SHP77 treated with DMSO at 0.1 percent for 48 hours (cell line): ENCODE measurements at regions not wholly inside any gene's neighbourhood (a gene's known extent, or its start where the extent isn't known, plus 50 kb on each side); places are given as distances from the start of the nearest gene placed in this dataset.
A peak's percentile ranks its signal among the peaks of the same experiment; 100 is the strongest.
"Not testable (repeated sequence)": the region's sequence is repeated elsewhere in the genome, so short reads cannot be mapped to it uniquely, and the experiment has no call there.

ENCODE experiments used
- DNase-seq: peaks from one replicate; lab custom pipeline; 2025; lab: John Stamatoyannopoulos, UW

DNA sequence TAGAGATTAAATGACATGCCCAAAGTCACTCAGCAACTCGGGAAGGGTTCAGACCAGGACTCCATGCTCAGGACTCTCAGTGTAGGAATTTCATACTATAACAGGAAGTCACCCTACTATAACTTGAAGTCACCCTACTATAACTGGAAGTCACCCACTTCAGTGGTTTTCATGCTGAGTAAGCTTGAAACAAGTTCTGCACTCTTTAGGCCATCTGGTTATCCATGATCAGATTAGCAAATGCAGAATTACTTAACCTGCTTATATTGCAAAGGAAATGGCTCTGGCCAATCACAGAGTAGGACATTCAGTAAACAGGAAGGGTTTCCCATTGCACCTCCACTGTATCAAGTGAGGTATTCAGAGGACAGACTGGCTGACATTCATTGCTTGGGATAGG lies 1240.4 kb downstream of the GATA3 start:
- DNase-seq = no peak

DNA sequence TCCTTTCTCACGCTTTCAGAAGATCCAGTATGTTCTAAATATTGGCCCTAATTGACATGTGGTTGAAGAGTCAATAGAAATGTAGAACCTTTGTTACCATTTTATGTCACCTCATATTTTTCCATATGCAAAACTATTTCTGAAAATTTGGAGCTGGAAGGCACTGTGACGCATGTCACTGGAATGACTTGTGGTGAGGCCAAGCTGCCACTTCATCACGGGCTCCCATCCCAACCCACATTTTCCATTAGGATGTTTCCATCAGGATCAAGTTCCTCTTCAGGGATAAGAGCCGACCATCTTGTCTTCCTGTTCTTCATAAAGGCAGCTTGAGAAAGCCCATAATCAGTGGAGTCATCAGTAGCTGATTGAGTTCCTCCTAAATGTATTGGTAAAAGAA lies 1241.7 kb downstream of the GATA3 start:
- no peak for DNase-seq

DNA sequence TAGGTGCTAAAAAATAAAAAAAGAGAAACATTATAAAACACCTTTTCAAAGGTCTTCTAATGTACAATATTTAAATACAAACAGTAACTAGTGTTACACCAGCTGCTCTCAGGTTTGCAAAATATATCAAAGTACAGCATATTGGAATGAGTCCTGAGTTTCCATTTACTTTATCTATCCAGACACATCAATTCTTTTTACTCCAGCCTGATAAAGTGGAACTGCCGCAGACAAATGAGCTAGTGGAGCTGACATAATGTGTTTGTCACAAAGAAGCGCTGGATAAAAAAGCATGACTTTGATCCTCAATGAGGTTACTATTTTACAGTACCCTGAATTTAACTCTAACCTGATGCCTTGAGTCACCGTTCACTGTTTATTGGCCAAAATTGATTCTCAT lies 1243.1 kb downstream of the GATA3 start:
- DNase-seq = no peak

DNA sequence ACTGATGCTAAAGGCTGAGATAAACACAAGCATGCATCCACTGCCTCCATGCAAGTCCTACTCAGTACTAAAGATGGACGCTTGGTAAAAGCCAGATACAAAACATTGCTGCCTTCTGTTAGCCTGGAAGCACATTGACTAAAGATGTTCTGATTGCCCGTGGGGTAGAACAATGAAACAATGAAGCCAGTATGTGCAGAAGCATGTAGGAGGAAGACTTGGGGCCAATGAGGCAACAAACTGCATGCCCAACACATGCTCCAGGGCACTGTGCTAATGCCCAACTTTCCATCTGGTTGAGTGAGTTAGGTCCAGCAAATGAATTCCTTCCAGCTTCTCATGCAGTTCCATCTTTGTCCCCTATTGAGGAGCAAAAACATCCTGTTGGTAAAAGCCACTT lies 1245.5 kb downstream of the GATA3 start:
- DNase-seq = no peak

DNA sequence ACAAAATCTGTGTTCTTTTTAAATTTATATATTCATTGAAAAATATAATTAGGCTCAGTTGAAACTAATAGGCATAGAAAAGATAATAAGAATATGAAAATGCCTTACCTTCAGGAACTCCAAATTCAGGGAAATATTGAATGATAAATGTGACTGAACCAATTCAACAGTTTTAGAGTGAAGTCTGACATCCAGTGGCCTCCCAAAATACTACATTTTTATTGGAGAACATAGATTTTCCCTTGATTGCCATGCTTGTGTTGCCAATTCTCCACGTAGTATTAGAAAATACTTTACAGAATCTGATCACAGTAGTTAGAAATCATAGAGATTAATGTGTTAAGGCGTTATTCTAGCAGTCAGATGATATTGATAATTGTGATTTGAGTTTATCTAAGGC lies 1246.7 kb downstream of the GATA3 start:
- peak; percentile 15 for DNase-seq

DNA sequence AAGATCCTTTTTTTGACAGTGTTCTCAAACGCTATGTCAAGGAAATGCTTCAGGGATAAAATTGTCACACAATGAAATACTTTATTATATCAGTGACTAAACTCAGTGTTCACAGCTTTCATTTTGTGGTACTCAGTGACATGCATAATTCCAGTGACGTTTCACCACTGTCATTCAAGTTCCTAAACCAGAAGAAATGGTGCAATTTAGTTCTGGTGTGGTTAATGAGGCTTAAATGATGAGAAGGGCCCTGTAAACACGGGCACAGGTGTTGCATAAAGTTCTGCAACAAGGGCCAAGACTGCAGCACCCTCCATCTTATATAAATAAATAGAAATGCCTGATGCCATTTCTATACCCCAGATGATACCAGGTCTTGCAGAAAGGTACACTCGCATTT lies 1247.1 kb downstream of the GATA3 start:
- DNase-seq = no peak

DNA sequence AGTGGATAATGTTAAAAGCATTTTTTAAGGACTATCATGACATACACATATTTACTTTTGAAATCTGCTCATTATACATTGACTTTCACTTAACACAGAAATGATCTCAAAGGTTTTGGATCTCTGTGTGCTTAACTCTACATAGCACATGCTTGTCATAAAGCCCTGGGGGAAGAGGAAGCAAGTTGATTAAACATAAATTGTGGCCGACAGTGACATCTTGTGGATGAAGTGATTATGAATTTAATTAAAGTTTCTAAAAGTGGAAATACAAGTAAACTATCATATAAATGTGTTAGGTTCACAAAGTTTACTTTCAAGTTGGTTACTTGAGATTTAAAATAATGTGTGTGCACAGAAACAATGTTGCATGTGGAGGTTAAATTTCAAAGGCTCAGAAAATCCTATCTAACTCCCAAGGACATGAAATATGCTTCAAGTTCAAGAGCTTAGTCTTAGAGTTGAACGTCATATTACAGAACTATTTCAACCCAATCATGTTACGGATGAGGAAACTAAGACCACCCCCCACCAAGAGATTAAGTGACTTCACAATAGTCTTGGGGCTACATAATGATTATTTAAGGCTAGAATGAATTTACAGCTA lies 1247.8 kb downstream of the GATA3 start:
- peak; percentile 18 for DNase-seq

DNA sequence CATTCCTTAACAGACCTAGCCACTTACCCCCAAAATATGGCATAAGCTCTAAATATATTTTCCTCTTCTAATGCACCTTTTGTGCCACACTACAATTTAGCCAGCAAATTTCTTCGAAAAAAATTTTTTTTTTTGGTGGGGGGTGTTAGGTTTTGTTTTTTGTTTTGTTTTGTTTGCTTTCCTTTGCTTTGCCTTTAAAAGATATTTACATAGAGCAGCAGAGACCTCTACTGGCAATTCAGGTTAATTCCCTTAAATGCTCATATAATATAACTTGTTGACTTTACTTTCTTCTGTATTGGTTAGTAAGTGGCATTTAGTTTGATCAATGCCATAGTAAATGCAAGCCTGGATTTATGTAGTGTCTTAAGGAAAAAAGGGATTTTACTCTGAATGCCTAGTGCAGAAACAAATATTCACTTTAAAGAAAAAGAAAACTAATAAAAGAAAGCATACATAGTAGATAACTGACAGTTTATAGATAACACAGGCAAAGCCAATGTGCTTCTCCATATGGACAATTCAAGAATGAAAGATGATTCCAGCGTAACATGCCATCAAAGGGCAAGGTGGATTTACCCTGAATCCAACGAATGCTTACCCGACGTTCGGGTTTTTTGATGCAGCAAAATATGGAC lies 1250.6 kb downstream of the GATA3 start:
- DNase-seq = no peak

DNA sequence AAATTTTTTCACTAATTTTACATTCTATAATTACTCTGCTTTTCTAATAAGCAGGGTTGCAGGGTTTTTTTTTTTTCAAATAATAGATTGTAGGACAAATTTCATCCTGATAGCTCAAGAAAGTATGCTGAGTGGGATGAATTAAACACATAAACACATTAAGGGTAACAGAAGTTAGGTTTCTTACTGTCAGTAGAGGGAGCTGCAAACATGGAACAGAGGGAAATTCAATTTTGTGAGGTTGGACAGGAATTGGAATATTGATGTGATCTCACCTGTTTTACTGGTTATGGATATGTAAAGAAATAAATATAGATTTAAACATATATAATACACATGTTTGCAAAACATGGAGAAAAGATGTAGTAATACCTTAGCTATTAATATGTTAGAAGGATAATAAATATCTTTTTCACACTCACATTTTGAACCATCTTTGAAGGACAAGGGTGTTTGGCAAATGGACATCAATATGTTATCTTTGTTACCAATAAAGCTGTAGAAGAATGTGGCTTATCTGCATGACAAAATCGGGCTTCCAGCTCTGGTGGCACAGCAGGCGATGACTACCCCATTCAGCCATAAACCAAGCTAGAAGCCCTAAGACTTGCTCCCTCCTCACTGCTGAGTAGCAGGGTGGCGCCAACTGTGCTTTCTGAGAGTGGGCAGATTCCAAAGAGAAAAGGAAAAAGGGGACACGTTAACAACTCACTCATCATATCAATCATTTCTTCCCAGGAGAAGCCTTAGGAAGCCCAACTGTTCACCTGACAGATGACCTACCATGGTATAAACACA lies 1257.4 kb downstream of the GATA3 start:
- no peak for DNase-seq

DNA sequence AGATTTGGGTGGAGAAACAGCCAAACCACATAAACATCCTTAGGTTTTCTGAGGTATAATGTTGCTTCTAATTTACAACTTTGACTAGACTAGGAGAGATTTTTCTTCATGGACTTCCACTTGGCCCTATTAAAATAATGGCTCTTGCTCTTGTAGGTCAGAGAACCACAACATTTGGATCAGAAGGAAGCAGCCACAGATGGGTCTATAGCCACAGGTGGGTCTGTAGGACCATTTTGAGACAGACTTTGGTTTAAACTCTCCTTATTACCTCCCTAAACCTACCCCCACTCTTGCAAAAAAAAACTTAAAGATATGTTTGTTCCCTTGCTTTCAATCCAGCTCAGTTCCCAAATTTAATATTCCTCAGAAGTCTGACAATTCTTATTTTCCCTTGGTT lies 1260.8 kb downstream of the GATA3 start:
- no peak for DNase-seq

DNA sequence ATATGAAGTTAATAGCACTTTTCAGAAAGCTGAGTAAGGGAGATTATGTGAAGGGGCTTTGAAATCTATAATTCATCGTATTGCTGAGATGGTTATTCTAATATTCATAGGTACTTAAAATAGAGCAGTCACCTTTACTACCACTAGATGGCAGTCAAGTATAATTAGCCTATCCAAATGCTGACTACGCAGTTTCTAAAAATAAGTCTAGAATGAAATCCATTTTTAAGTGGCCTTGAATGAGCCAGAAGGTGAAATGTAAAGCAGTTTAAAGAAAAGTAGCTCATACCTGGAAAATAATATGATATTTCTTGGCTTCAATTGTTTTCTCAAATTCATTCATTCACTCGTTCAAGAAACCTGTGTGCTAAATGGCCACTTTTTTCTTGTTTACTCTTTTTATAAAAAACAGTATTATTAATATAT lies 1277.1 kb downstream of the GATA3 start:
- peak; percentile 37 for DNase-seq

DNA sequence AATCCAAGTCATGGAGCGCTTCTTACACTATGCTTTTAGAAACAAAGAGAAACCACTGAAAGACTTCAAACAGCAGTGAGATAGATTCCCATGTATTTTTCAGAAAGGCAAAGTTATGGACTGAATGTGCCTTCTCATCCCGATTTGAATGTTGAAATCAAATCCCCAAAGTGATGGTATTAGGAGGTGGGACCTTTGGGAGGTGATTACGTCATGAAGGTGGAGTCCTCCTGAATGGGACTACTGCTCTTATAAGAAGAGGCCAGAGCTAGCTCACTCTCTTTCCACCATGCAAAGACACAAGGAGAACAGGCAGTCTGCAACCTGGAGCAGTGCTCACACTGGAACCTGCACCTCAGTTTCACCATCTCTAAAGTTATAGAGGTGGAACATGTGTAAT lies 1279.8 kb downstream of the GATA3 start:
- DNase-seq = no peak

DNA sequence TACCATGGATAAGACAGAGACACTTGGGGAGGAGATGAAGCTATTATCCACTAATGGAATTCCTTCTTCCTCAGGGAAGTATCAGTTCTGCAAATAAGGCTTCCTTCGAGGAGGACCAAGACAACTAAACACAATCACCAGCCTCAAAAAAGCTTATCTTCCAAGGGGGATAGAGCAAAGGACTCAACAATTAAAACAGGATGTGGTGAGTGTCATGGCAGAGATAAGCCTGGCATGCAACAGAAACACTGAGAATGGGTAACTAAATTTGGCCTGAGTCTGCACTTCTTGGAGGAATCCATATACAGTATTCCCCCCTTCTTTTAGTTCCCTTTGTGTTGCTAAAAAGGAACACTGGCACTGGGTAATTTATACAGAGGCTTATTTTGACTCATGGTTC lies 1285.2 kb downstream of the GATA3 start:
- no peak for DNase-seq

DNA sequence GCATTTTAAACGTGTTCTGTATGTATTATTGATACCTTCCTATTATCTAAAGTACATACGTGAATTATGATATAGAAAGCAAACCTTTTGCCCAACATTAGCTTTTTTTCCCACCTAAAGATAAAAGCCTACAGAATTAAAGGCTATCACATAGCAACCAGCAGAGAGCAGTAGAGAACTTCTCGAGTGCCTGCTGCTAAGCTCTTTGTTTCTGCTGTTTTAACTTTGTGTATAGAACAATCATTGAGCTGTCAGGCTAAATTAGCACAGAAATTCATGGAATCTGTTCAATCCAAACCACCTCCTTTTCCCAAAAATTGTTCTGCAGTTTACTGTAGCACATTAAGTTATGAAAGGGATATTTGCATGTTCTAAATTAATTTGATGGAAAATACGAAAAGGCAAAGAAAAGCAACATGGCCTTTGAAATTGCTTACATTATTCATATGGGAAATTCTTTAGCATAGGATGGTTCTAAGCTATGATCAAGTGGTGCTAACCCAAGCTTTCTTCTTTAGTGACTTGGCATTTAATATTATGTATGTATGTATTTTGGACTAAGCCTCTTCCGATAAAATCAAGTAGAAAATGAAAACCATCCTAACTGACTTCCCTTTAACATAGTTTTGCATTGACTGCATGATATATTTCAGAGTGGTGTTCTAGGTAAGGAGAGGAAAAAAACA lies 1288.5 kb downstream of the GATA3 start:
- DNase-seq = peak; percentile 7

DNA sequence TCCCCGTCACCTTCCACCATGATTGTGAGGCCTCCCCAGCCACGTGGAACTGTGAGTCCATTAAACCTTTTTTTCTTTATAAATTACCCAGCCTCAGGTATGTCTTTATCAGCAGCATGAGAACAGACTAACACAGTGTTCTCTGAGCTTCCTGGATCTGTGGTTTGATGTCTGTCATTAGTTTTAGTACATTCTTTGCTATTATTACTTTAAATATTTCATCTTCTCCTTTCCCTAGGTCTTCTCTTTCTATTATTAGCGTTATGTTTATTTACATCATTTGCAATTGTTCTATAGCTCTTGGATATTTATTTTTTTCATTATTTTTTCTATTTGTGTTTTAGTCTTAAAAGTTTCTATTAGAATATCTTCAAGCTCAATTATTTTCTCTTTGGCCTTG lies 1293.4 kb downstream of the GATA3 start:
- not testable (repeated sequence) for DNase-seq

DNA sequence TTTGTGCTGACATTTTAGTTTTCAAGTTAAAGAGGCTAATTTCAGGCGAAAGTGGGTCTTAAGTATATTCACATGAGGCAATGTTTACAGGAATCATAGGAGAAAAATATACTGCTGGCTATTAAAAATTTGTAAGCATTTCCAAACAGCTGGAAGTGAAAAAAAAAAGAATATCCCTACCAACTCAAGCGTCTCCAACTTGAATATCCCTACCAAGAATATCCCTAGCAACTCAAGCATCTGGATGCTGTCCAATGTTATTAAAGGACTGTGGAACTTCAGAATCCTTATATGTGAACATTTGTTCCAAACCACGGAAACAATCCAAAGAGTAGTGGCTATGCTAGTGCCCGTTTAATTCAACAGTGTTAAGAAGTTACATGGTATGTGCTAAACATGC lies 1303.0 kb downstream of the GATA3 start:
- no peak for DNase-seq

DNA sequence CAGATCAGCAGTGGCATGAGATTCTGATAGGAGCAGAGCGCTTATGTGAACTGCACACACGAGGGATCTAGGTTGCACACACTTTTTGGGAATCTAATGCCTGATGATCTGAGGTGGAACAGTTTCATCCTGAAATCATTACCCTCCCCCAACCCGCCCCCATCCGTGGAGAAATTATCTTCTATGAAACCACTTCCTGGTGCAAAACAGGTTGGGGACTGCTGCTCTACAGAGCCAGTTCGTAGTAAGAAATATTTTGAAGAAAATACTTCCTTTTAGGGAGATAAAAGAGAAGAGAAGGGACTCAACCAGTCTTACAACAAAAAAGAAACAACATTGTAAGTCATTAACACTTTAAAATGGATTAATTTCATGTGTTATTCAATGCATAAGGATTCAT lies 1308.2 kb downstream of the GATA3 start:
- DNase-seq = no peak

DNA sequence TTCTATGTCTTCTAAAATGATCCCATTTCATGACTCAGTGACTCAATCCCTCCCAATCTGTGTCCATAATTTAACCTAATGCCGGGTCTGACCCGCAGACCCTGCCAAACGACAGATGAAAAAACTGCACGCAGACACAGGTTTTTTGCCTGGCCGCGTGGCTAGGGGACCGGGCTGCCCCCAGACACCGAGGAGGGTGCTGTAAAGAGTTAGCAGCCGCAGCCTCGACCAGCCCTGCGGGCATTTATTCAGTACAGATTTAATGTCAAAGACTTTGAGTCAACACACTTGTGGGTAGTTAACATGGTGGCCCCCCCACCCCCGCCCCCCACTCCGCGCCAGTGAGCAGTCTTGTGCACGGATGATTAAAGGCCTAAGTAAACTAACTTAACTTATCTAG lies 1324.7 kb downstream of the GATA3 start:
- DNase-seq = no peak

DNA sequence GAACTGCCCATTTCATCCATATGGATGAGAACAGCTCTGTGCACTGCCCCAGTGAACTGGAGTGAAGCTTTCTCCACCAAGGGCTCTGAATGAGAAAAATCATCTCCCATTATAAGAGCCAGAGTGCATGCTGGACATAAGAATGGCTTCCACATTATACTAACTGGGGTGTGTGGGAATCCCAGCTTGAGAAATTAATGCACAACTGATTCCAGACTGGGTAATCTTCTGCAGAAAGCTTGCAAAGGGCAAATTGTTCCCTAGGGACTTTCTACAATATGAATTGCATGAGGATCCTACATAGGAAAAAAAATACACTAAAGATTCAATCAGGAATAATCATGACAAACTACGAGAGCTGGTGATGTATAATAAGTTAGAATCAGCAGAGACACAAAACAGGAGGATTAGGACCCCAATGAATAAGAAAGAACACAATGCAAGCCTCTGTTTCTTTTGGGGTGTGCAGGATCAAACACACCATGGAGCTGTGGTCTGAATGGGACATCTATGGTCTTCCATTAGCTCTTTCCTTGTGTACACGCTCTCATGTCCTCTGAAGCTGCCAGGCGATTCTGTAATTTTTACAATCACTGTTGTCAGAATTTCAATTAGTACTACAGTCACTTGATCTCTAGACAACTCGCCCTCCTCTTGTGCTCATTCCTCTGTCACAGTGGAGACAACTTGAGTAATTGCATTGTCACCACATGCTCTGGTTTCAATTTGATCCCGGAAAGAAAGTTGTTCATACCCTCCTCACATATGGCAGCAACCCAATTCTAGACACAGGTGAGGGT lies 1327.4 kb downstream of the GATA3 start:
- DNase-seq = no peak

DNA sequence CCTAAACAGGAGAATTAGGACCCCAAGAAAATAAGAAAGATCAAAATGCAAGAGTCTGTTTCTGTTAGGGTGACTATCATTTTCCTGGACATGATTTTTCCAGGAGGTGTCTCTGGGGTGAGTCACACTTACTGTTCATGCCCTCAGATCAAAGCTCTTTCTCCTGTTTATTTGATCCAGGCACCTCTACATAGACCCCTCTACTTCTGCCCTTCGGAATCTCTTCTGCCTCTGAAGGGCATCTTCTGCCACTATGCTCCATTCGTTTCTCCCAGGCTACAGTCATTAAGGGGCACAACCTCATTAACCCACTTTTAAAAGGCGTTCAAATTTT lies 1328.0 kb downstream of the GATA3 start:
- DNase-seq = no peak

DNA sequence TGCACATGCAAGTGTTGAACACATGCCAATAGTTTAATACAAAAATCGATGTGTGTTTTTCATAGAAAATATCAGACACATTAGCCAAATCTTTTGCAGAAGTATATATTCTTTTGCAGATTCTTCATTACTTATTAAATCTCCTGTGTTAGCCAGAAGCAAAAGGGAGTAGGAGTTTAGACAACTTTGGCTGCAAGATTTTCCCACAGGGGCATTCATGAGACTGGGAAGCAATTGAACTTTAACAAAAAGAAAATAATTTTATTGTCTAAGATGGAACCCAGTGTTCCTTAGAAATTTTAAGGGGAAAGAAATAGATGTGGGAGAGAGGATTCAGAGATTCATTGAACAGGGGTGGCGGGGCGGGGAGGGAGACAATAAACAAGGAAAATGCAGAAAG lies 1336.0 kb downstream of the GATA3 start:
- no peak for DNase-seq
